HG02938 (cell line): ENCODE measurements at regions not wholly inside any gene's neighbourhood (a gene's known extent, or its start where the extent isn't known, plus 50 kb on each side); places are given as distances from the start of the nearest gene placed in this dataset.

Source experiments
- ATAC-seq: cut with Tn5 transposase; IDR thresholded peaks from one replicate; pipeline ENCODE4 v1.9.1; 2021; ENCODE audit warnings: mild to moderate bottlenecking, moderate library complexity; ENCODE audit not compliant: unreplicated experiment

DNA sequence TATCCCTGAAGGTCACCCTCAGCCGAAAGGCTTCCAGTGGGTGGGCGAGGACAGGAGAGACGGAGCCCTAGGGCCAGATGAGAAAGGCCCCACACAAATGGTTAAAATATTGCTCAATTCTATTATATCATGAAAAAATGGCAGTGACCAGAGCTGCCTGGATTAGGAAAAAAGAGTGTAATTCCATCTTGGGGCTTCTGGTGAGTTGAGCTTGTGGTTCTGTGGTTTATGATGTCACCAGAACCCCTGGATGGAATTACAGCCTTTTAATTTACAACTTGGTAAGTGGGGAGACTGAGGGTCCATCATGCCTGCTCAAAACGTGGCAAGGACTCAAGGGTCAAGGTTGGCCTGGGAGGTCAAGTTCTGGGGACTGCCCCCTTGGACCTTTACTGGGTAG, 55.5 kb upstream of the STC2 start:
- no peak for ATAC-seq

DNA sequence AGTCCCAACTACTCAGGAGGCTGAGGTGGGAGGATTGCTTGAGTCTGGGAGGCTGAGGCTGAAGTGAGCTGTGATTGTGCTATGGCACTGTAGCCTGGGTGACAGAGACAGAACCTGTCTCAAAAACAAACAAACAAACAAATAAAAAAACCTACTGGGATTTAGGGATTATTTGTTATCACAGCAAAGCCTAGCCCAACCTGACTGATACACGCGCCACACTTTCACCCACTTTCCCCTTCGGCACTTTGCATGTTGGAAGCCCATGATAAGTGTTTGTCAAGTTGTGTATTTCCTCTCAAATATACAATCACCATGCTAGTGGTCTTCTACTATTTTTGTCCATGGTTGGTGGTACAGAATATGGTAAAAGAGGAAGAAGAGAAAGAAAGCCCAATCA, 50.5 kb upstream of the STC2 start:
- ATAC-seq, result no peak
